GM19324 (cell line): ENCODE measurements at regions not wholly inside any gene's neighbourhood (a gene's known extent, or its start where the extent isn't known, plus 50 kb on each side); places are given as distances from the start of the nearest gene placed in this dataset.

ENCODE experiments used
- ATAC-seq: cut with Tn5 transposase; IDR thresholded peaks from one replicate; pipeline ENCODE4 v1.9.1; 2021; ENCODE audit warnings: mild to moderate bottlenecking, moderate library complexity; ENCODE audit not compliant: unreplicated experiment, low FRiP score

GRCh38 chr9:8096091-8096490 is 296.5 kb upstream of the DMAC1 start:
- no peak for ATAC-seq

GRCh38 chr9:8095672-8096086 is 296.1 kb upstream of the DMAC1 start:
- ATAC-seq, result no peak

DNA sequence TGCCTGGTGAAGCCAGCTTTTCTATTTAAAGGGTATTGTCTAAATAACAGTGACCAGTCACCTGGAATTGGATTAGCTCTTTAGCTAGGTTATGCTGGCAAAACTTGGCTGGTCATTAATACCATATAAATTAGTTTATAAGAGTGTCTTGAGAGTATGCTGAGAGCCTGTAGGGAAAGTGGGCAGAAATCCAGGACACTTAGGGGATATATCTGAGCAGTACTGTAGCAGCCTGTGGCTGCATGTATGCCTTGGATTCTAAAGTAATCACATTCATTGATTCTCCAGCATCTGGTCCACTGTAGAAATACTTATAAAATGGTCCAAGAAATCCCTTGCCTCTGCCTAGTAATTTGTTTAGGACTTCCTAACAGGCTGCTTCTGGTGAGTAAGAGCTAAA is 288.9 kb upstream of the DMAC1 start:
- no peak for ATAC-seq

- ATAC-seq, result no peak
Measured at GRCh38 chr9:8085986-8086385, 286.4 kb upstream of the DMAC1 start.

- no peak for ATAC-seq
Measured at GRCh38 chr9:8078641-8079140, 279.1 kb upstream of the DMAC1 start.

DNA sequence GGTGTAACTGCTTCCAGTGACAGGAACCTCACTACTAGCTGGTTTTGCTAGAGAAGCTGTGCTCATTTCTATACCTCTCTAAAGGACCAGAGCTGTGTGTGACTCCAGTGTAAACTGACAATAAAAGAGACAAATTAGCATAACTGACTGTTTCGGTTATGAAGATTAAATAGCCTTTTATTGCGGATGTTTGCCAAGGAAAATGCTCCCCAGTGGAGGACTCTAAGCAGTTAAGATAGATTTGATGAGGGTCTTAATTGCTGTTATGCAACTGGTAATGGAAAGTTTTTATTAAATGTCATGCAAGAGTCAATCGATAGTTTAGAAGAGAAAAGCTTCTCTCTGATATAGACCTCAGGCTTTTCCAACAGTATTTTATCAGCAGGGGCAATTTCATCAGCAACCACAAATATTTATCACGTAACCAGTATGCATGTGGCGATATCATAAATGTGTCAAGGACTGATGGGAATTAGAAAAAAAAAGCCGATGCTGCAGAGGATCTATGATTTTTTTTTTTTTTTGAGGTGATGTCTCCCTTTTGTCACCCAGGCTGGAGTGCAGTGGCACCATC is 275.2 kb upstream of the DMAC1 start:
- no peak for ATAC-seq

DNA sequence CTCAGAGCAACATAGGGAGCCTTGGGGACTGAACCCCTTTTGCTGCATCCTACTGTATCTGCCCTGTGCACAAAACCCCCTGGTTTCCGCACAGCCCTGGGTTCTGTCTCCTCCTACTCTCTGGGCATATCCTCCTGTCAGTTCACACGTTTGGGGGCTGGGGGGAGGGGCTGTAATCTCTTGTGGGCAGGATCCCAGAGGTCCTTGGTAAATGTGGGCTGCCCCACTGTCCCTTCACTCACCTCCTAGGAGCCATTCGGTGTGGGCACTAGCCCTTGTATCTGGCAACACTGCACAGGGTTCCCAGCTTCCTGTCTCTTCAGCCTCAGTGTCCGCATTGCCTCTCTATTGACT is 271.8 kb upstream of the DMAC1 start:
- no peak for ATAC-seq

DNA sequence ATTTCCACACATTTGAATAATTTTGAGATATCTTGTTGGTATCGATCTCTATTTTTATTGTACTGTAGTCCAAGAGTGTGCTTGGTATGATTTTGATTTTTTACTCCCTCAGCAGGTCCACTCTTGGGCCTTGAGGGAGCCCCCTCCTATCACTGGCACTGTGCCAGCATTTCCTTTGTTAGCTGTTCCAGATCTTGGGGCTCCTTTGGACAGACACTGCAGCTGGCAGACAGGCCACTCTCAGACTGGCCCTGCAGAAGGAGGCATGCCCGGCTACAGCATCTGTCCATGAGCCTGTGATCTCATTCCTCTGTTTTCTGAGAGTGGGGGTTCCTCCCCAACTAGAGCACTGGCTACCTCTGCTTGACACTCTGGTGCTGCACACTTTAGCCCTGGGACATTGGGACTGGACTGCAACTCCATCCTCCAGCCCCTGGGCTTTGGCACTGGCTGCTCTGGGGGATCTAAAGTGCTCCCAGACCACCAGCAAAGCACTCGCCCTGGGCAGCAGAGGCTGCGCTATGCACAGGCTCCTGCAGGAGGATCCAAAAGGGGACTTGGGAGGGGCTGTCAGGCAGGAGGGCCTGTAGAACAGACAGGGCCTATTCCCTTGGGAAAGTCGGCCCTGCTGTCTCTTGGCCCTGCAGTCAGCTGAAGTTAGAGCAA is 271.3 kb upstream of the DMAC1 start:
- ATAC-seq, result no peak

DNA sequence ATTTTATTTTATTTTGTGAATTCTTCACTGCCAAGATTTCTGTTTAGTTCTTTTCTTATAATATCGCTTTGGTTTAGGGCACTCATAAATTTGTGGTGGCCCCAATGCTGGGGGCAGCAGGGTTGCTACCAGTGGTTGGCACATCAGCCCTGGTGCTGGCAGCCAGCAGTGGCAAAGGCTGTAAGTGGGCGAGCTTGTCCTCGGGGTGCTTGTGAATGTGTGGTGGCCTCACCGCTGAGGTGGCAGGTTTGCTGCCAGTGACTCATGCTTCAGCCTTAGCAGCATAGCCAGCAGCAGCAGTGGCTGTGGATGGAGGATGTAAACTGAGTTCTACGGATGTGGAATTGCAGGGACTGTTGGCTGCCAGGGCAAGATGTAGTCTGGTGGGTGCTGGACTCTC is 262.9 kb upstream of the DMAC1 start:
- no peak for ATAC-seq

GRCh38 chr9:8053501-8053900 is 253.9 kb upstream of the DMAC1 start:
- no peak for ATAC-seq

- no peak for ATAC-seq
Measured at GRCh38 chr9:8052991-8053390, 253.4 kb upstream of the DMAC1 start.

DNA sequence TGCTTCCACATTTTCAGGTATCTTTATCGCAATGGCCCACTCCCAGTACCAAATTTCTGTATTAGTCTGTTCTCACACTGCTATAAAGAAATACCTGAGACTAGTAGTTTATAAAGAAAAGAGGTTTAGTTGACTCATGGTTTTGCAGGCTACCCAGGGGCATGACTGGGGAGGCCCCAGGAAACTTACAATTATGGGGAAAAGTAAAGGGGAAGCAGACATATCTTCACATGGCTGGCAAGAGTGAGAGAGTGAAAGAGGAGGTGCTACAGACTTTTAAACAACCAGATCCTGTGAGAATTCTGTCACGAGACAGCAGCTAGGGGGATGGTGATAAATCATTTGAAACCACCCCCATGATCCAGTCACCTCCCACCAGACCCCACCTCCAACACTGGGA is 238.2 kb upstream of the DMAC1 start:
- ATAC-seq, result no peak

DNA sequence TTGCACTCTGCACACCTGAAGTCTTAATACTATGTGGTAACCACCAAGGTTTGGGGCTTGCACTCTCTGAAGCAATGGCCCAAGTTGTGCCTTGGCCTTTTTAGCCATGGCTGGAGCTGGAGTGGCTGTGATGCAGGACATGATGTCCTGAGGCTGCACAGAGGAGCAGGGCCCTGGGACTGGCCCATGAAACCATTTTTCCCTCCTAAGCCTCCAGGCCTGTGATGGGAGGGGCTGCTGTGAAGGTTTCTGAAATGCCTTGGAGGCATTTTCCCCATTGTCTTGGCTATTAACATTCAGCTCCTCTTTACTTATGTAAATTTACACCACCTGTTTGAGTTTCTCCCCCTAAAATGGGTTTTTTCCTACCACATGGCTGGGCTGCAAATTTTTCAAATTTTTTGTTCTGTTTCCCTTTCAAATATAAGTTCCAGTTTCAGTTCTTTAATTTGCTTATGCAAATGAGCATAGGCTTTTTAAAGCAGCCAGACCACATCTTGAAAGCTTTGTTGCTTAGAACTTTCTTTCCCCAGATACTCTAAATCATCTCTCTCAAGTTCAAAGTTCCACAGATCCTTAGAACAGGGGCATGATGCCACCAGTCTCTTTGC is 237.4 kb upstream of the DMAC1 start:
- no peak for ATAC-seq

GRCh38 chr9:8033794-8034193 is 234.2 kb upstream of the DMAC1 start:
- no peak for ATAC-seq

DNA sequence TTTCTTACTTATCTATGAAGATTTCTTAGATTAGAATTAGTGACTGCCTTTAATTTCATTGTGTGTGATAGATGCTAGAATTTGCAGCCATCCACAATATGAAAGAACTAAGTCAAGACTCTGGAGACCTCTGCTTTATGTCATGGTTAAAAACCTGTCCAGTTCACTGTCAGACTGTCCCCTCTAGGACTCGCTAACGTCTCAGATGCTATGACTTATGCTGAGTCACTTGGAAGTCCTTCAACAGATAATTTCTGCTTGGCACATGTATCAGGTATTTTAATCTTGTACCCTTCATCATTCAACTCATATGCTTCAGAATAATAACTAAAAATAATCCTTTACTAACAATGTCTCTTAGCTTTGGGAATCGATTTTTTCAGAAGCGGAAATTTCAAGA is 230.5 kb upstream of the DMAC1 start:
- ATAC-seq, result no peak

DNA sequence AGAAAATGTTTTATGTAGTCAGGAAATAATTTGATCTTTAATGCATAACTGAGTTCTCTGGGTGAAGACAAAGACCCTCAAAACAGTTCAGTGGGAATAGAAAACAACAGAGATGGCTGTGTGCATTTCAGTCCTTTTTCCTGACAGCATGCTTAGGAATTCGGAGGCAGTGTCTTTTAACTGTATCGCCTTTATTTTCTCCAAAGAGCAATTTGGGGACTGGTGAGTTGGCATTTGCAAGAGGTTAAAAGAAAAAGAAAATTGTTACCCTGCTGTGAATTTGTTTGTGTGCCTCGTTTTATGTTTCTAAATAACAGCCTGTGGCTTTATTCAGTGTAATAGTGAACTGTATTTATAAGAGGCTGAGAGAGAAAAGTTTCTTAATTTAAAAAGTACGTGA is 227.8 kb upstream of the DMAC1 start:
- no peak for ATAC-seq

GRCh38 chr9:8025551-8025950 is 226.0 kb upstream of the DMAC1 start:
- no peak for ATAC-seq

- no peak for ATAC-seq
Measured at GRCh38 chr9:8020186-8020585, 220.6 kb upstream of the DMAC1 start.

DNA sequence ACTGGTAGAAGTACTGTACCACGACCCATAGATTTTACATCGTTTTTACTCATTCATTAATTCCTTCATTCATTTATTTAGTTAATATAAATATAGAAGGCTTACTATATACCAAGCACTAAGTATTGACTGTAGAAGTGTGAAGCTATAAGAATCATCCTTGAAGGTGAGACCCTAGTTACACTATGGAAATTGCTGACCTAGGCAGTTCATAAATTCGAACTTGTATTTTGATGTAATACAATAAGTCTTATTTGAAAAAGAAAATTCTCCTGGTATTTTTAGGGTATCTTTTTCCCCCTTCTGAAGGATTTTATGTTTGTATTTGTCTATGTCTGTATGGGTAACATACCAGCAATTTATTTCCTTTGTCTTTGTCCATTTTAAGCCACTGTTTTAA is 220.1 kb upstream of the DMAC1 start:
- ATAC-seq, result no peak

DNA sequence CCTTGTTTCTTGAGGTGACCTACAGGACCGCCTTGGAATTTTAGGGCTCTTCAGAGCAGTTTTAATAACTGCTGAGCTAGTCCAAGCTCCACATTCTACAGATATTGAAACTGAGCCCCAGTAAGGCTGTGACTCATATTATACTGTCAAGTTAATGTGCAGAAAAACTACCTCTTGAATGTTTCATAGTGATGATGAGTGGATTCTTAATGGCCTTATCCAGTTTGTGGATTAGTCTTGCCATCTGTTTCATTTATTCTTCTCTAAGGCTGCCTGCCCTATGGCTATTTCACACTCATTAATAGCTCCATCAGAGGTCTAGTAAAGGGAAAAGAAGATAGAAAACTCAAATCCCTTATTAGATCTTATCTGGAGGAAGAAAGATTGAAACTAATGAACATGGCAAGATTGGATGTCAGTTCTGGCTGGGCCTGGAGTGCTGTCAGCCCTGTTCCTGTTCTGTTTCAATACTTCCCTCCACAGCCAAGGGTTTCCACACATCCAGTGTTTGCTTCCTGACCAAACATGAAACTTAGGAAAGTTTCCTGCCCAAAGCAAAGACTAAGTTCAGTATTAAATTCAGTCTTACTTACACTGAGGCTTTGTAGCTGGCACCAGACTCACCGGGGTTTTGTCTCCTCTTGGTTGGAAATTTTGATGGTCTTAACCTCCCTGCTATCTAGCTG is 215.6 kb upstream of the DMAC1 start:
- no peak for ATAC-seq

- ATAC-seq, result no peak
Measured at GRCh38 chr9:8012986-8013385, 213.4 kb upstream of the DMAC1 start.

- ATAC-seq, result no peak
Measured at GRCh38 chr9:8011974-8012373, 212.4 kb upstream of the DMAC1 start.
